Uterus (tissue), 3 donors: ENCODE measurements at regions not wholly inside any gene's neighbourhood (a gene's known extent, or its start where the extent isn't known, plus 50 kb on each side); places are given as distances from the start of the nearest gene placed in this dataset.

Source experiments
- DNase-seq, 2 donors: peaks; one replicate each; pipeline ENCODE4 v3.0.0-alpha.2; 2019 to 2020
- H3K27ac ChIP-seq, 2 donors: fragments of 200-600 bp; sonication (generic); 1 replicate in 1 of 2; 2 replicates in 1 of 2; pipeline ENCODE4 v1.5.1; 2016 to 2018
- H3K27me3 ChIP-seq, 2 donors: fragments of 200-600 bp; sonication (generic); one replicate each; pipeline ENCODE4 v1.5.1; 2018 to 2019; ENCODE audit warnings: control low read depth in 1 of 2
- H3K36me3 ChIP-seq, 2 donors: fragments of 200-600 bp; sonication (generic); one replicate each; pipeline ENCODE4 v1.5.1; 2019; ENCODE audit warnings: control low read depth in 1 of 2
- H3K4me1 ChIP-seq, 2 donors: fragments of 200-600 bp; sonication (generic); one replicate each; pipeline ENCODE4 v1.5.1; 2018 to 2019; ENCODE audit warnings: control low read depth in 1 of 2
- H3K4me3 ChIP-seq, 2 donors: fragments of 200-600 bp; sonication (generic); 1 replicate in 1 of 2; 2 replicates in 1 of 2; pipeline ENCODE4 v1.5.1; 2018 to 2019; ENCODE audit warnings: mild to moderate bottlenecking in 1 of 2
- H3K9me3 ChIP-seq, 2 donors: fragments of 200-600 bp; sonication (generic); one replicate each; pipeline ENCODE4 v1.5.1; 2019; ENCODE audit warnings: control low read depth in 1 of 2
- POLR2A ChIP-seq, 2 donors: fragments of 450-650 bp; IDR thresholded peaks; one replicate each; pipeline ENCODE4 v1.6.1; 2016; ENCODE audit warnings: antibody characterized with exemption in 2 of 2, mild to moderate bottlenecking in 1 of 2, moderate library complexity in 1 of 2
- intact Hi-C: fragments of 100-400 bp; cut with DNase I; formaldehyde crosslinking; loops from one replicate; pipeline ENCODE4 v1.15.1; 2023; ENCODE audit warnings: low total_unique reads
- TF ChIP-seq, protein P1 (sequence below), 4 experiments: fragments of 200-600 bp in 2 of 4; fragments of 450-650 bp in 2 of 4; sonication (generic) in 2 of 4; IDR thresholded peaks; one replicate each; pipeline ENCODE4 v1.5.1; 2016 to 2019; ENCODE audit warnings: antibody characterized with exemption in 4 of 4, mild to moderate bottlenecking in 2 of 4, moderate library complexity in 1 of 4
- donor health status: DM: yes; HTN: yes; CAD: no.

DNA sequence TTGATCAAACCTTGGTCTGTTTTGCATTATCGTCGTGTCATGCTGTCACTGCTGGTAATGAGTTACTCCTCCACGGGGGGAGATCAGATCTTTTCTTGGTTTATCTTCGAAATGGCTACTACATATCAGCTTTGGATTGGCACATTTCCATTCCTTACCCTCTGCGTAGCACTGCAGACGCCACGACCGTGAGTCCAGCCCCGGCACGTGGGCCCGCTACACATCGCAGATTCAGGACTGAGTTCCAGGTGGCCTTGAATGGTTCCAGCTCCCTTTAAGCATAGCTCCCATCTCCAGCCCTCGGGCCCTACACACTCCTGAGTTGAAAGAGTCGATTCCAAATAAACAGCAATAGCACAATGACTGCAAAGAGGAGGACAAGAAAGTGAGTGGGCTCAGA, 238.6 kb upstream of the PFKP start:
- no peak for TF ChIP-seq POLR2A (IDR thresholded peaks at IDR 0.05)
- TF ChIP-seq, protein P1, sequence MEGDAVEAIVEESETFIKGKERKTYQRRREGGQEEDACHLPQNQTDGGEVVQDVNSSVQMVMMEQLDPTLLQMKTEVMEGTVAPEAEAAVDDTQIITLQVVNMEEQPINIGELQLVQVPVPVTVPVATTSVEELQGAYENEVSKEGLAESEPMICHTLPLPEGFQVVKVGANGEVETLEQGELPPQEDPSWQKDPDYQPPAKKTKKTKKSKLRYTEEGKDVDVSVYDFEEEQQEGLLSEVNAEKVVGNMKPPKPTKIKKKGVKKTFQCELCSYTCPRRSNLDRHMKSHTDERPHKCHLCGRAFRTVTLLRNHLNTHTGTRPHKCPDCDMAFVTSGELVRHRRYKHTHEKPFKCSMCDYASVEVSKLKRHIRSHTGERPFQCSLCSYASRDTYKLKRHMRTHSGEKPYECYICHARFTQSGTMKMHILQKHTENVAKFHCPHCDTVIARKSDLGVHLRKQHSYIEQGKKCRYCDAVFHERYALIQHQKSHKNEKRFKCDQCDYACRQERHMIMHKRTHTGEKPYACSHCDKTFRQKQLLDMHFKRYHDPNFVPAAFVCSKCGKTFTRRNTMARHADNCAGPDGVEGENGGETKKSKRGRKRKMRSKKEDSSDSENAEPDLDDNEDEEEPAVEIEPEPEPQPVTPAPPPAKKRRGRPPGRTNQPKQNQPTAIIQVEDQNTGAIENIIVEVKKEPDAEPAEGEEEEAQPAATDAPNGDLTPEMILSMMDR (IDR thresholded peaks at IDR 0.05): no peak
- no peak overlapping the region for H3K27ac ChIP-seq
- H3K4me1 ChIP-seq: no peaks in the 10 kb centered on the region
- no peaks in the 10 kb centered on the region for H3K9me3 ChIP-seq
- no peak overlapping the region for H3K4me3 ChIP-seq
- DNase-seq: no peak
- no peaks in the 10 kb centered on the region for H3K36me3 ChIP-seq
- H3K27me3 ChIP-seq: no peaks in the 10 kb centered on the region
- intact Hi-C loops: no loop called here

DNA sequence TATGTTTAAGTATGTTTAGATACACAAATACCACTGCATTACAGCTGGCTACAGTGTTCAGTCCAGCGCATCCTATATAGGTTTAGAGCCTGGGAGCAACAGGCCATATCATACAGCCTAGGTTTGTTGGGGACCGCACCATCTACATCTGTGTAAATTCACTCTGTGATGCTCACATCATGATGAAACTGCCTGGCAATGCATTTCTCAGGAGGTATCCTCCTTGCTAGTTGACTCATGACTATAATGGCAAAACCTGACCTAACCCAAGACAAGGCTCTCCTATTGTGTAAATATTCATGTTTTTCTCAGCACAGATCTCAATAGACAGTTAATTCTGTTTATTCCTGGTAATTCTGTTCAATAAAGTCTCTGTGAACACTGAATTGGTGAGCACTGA, 240.7 kb upstream of the PFKP start:
- intact Hi-C loops: no loop called here
- no peak overlapping the region for H3K27ac ChIP-seq
- H3K9me3 ChIP-seq: no peaks in the 10 kb centered on the region
- H3K4me1 ChIP-seq: no peaks in the 10 kb centered on the region
- no peaks in the 10 kb centered on the region for H3K27me3 ChIP-seq
- no peak for DNase-seq
- H3K36me3 ChIP-seq: no peaks in the 10 kb centered on the region
- TF ChIP-seq POLR2A (IDR thresholded peaks at IDR 0.05): no peak
- TF ChIP-seq, protein P1 (IDR thresholded peaks at IDR 0.05): no peak
- no peak overlapping the region for H3K4me3 ChIP-seq

DNA sequence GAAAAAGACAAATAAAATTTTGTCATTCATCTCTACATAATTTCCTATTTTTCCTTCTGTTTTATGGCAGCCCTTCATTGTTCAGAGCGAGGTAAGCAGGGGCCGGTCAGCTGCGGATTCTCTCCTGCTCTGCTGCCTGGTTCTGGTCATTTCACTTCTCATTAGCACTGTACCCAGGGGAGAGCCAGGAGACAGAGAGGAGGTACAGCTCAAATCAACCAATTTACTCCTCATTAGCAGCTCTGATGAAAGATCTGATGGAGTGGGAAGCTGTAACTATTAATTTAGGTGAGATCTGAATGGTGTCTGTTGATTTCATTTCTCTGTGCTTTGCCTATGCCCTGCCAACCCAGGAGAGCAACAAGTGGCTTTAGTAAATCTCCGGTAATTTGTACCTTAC, 241.5 kb upstream of the PFKP start:
- DNase-seq: no peak
- H3K4me1 ChIP-seq: no peaks in the 10 kb centered on the region
- no peaks in the 10 kb centered on the region for H3K36me3 ChIP-seq
- H3K4me3 ChIP-seq: no peak overlapping the region
- no peaks in the 10 kb centered on the region for H3K27me3 ChIP-seq
- H3K27ac ChIP-seq: no peak overlapping the region
- no peaks in the 10 kb centered on the region for H3K9me3 ChIP-seq
- intact Hi-C loops: no loop called here
- TF ChIP-seq, protein P1 (IDR thresholded peaks at IDR 0.05): no peak
- TF ChIP-seq POLR2A (IDR thresholded peaks at IDR 0.05): no peak

DNA sequence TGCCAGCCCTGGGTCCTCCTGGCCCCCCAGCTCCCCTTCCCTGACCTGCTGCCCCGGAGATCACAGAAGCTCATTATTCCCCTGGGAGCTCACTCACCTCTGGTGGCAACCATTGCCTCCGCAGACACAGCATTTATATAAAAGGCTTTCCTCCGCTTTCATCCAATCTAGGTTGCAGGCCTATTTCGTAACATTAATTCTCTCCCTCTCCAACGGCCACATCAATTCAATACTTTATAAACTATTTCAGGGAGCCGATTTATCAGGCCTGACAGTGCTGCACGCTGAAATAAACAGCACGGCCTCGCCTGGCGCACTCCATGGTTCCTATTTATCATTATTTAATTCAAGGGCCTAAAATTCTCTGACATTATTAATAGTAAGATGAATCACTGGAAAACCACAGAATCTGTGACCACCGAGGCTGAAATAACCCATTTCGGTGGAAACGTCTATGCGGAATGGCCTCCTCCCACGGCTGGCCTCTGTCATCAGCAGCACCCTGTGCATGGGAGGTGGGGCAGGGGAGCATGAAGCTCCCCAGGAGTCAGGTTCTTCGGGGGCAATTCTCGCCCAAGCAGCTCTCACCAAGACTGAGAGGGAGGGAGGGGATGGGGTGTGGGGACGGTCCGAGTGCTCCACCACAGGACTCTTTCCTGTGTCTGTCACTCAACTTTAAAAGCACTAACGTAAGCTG, 249.3 kb upstream of the PFKP start:
- no peak overlapping the region for H3K4me3 ChIP-seq
- TF ChIP-seq, protein P1 (IDR thresholded peaks at IDR 0.05): no peak
- no peak for TF ChIP-seq POLR2A (IDR thresholded peaks at IDR 0.05)
- no peak overlapping the region for H3K27ac ChIP-seq
- intact Hi-C loops: no loop called here
- H3K4me1 ChIP-seq: no peaks in the 10 kb centered on the region
- no peaks in the 10 kb centered on the region for H3K27me3 ChIP-seq
- no peak for DNase-seq
- H3K36me3 ChIP-seq: no peaks in the 10 kb centered on the region
- no peaks in the 10 kb centered on the region for H3K9me3 ChIP-seq

DNA sequence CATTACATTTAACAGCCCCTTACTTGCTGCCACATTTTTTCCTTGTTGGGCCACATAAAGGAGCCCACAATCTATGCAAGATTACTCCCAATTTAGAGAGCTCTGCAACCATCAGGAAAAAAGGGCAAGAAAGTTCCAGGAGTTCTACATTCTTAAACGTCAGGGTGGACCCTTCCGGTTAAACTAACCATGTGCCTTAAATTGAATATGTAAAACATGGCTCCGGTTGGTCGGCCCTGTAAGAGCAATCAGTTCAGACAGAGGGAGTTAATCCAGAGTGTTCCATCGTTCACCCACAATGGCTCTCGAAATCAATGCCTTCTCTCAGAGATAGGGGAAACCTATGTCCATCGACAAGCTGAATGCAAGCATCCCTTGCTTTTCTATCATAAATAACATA, 253.7 kb upstream of the PFKP start:
- no peaks in the 10 kb centered on the region for H3K36me3 ChIP-seq

More for the DNA sequence above, 253.7 kb upstream of the PFKP start:
- TF ChIP-seq POLR2A (IDR thresholded peaks at IDR 0.05): no peak
- TF ChIP-seq, protein P1 (IDR thresholded peaks at IDR 0.05): no peak
- H3K4me1 ChIP-seq: no peaks in the 10 kb centered on the region
- no peak for DNase-seq
- H3K27me3 ChIP-seq: no peaks in the 10 kb centered on the region
- H3K9me3 ChIP-seq: no peaks in the 10 kb centered on the region
- intact Hi-C loops: no loop called here
- no peak overlapping the region for H3K4me3 ChIP-seq
- H3K27ac ChIP-seq: no peak overlapping the region
